Glutamatergic neuron (in vitro differentiated cells): ENCODE measurements at regions not wholly inside any gene's neighbourhood (a gene's known extent, or its start where the extent isn't known, plus 50 kb on each side); places are given as distances from the start of the nearest gene placed in this dataset. TPM values are rescaled to one million over a fixed set of nuclear protein-coding genes. Genes with fewer than 3 reads are reported as not detected.

ENCODE experiments used
- DNase-seq: peaks from one replicate; pipeline ENCODE4 v3.0.0; 2022
- H3K27ac Mint-ChIP-seq: one replicate; pipeline ENCODE4 v1.8.0; 2020; ENCODE audit warnings: mild to moderate bottlenecking, mixed read lengths, inconsistent platforms; ENCODE audit not compliant: unreplicated experiment
- H3K27me3 Mint-ChIP-seq: one replicate; pipeline ENCODE4 v1.8.0; 2020; ENCODE audit warnings: mild to moderate bottlenecking, moderate library complexity, mixed read lengths, inconsistent platforms; ENCODE audit not compliant: unreplicated experiment
- H3K36me3 Mint-ChIP-seq: one replicate; pipeline ENCODE4 v1.8.0; 2020; ENCODE audit warnings: mild to moderate bottlenecking, mixed read lengths, inconsistent platforms; ENCODE audit not compliant: unreplicated experiment
- H3K4me1 Mint-ChIP-seq: one replicate; pipeline ENCODE4 v1.8.0; 2020; ENCODE audit warnings: mild to moderate bottlenecking, low read depth, mixed read lengths, inconsistent platforms; ENCODE audit not compliant: unreplicated experiment
- H3K4me3 Mint-ChIP-seq: one replicate; pipeline ENCODE4 v1.8.0; 2020; ENCODE audit warnings: mild to moderate bottlenecking, mixed read lengths, inconsistent platforms; ENCODE audit not compliant: unreplicated experiment
- H3K9me3 Mint-ChIP-seq: one replicate; pipeline ENCODE4 v1.8.0; 2020; ENCODE audit warnings: mild to moderate bottlenecking, moderate library complexity, mixed read lengths, inconsistent platforms; ENCODE audit not compliant: unreplicated experiment
- CTCF ChIP-seq: fragments of 200-600 bp; sonication (generic); IDR thresholded peaks from one replicate; pipeline ENCODE4 v1.5.0; 2021; ENCODE audit not compliant: partially characterized antibody, unreplicated experiment
- microRNA-seq: library from miRNA; unstranded; fragments of <30 nt; microRNA quantifications from one replicate; pipeline ENCODE4, GENCODE V29; 2020; ENCODE audit not compliant: unreplicated experiment

DNA sequence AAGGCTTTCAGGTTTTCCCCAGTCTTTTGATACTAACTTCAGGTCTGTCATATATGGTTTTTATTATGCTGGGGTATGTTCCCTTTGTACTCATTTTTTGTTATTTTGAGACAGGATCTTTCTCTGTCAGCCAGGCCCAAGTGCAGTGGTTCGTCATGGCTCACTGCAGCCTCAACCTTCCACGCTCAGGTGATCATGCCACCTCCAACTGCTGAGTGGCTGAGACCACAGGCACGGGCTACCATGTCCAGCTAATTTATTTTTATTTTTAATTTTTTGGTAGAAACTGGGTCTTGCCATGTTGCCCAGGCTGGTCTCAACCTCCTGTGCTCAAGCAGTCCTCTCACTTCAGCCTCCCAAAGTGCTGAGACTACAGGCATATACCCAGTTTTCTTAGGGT is 50.6 kb upstream of the PDGFD start:
- H3K4me3 Mint-ChIP-seq, result no peak overlapping the region
- H3K27me3 Mint-ChIP-seq, result peaks cover 3% of the 10 kb centered on the region
- no peak for TF ChIP-seq CTCF
- no peaks in the 10 kb centered on the region for H3K9me3 Mint-ChIP-seq
- H3K27ac Mint-ChIP-seq, result no peak overlapping the region
- no peaks in the 10 kb centered on the region for H3K36me3 Mint-ChIP-seq
- no peak for DNase-seq
- no peaks in the 10 kb centered on the region for H3K4me1 Mint-ChIP-seq

Small RNA genes lying in the stretch of these regions (microRNA-seq; reads per million reads assigned to microRNA genes)
- not detected for gene MIR7641-1
